ENCODE measurements at regions not wholly inside any gene's neighbourhood (a gene's known extent, or its start where the extent isn't known, plus 50 kb on each side); places are given as distances from the start of the nearest gene placed in this dataset.
"Not testable (repeated sequence)": the region's sequence is repeated elsewhere in the genome, so short reads cannot be mapped to it uniquely, and the experiment has no call there.

- Histone ChIP-seq H3K27ac (no peak overlapping the region), H3K9me3 (no peaks in the 10 kb centered on the region), H3K27me3 (replicated peaks; ENCODE audit: insufficient read depth) (no peaks in the 10 kb centered on the region), H3K4me1 (ENCODE audit: control insufficient read depth in 1 of 2, low read depth in 2 of 2) (no peaks in the 10 kb centered on the region), H3K4me3 (no peak overlapping the region), H3K36me3 (no peaks in the 10 kb centered on the region)
- no peak for TF ChIP-seq CTCF (IDR thresholded peaks at IDR 0.05)
- no peak for DNase-seq (ENCODE audit: low spot score)
- no peak for ATAC-seq (ENCODE audit: insufficient number of reproducible peaks, low FRiP score, low read depth)
These were observed 247.7 kb downstream of the ENC1 start for GRCh38 chr5:74392711-74393351.

- H3K36me3 ChIP-seq: no peaks in the 10 kb centered on the region
- no peak for DNase-seq (ENCODE audit: low spot score)
- H3K9me3 ChIP-seq: no peaks in the 10 kb centered on the region
- no peaks in the 10 kb centered on the region for H3K27me3 ChIP-seq (replicated peaks; ENCODE audit: insufficient read depth)
- H3K4me3 ChIP-seq: no peak overlapping the region
- TF ChIP-seq CTCF (IDR thresholded peaks at IDR 0.05): no peak
- H3K4me1 ChIP-seq (ENCODE audit: control insufficient read depth in 1 of 2, low read depth in 2 of 2): no peaks in the 10 kb centered on the region
- no peak overlapping the region for H3K27ac ChIP-seq
- no peak for ATAC-seq (ENCODE audit: insufficient number of reproducible peaks, low FRiP score, low read depth)
These were observed 249.1 kb downstream of the ENC1 start for GRCh38 chr5:74391410-74391809.

GRCh38 chr5:74390822-74391221, 249.7 kb downstream of the ENC1 start:
- DNase-seq (ENCODE audit: low spot score) (no peak), ATAC-seq (ENCODE audit: insufficient number of reproducible peaks, low FRiP score, low read depth) (no peak)
- H3K4me3 ChIP-seq: no peak overlapping the region
- no peaks in the 10 kb centered on the region for H3K27me3 ChIP-seq (replicated peaks; ENCODE audit: insufficient read depth)
- no peak overlapping the region for H3K27ac ChIP-seq
- TF ChIP-seq CTCF (IDR thresholded peaks at IDR 0.05): no peak
- no peaks in the 10 kb centered on the region for H3K4me1 ChIP-seq (ENCODE audit: control insufficient read depth in 1 of 2, low read depth in 2 of 2)
- H3K9me3 ChIP-seq: no peaks in the 10 kb centered on the region
- no peaks in the 10 kb centered on the region for H3K36me3 ChIP-seq

- DNase-seq (ENCODE audit: low spot score) (no peak), ATAC-seq (ENCODE audit: insufficient number of reproducible peaks, low FRiP score, low read depth) (no peak)
- no peaks in the 10 kb centered on the region for H3K27me3 ChIP-seq (replicated peaks; ENCODE audit: insufficient read depth)
- H3K4me1 ChIP-seq (ENCODE audit: control insufficient read depth in 1 of 2, low read depth in 2 of 2): no peaks in the 10 kb centered on the region
- no peak overlapping the region for H3K4me3 ChIP-seq
- TF ChIP-seq CTCF (IDR thresholded peaks at IDR 0.05): no peak
- no peak overlapping the region for H3K27ac ChIP-seq
- H3K9me3 ChIP-seq: no peaks in the 10 kb centered on the region
- no peaks in the 10 kb centered on the region for H3K36me3 ChIP-seq
These were observed 250.3 kb downstream of the ENC1 start for GRCh38 chr5:74390306-74390637.

GRCh38 chr5:74389531-74390305, 250.8 kb downstream of the ENC1 start:
- Histone ChIP-seq H3K36me3 (no peaks in the 10 kb centered on the region), H3K27me3 (replicated peaks; ENCODE audit: insufficient read depth) (no peaks in the 10 kb centered on the region), H3K4me1 (ENCODE audit: control insufficient read depth in 1 of 2, low read depth in 2 of 2) (no peaks in the 10 kb centered on the region), H3K9me3 (no peaks in the 10 kb centered on the region), H3K4me3 (no peak overlapping the region), H3K27ac (no peak overlapping the region)
- no peak for DNase-seq (ENCODE audit: low spot score)
- ATAC-seq (ENCODE audit: insufficient number of reproducible peaks, low FRiP score, low read depth): no peak
- no peak for TF ChIP-seq CTCF (IDR thresholded peaks at IDR 0.05)

- DNase-seq (ENCODE audit: low spot score); H3K4me3 ChIP-seq; H3K27me3 ChIP-seq (replicated peaks; ENCODE audit: insufficient read depth); H3K9me3 ChIP-seq; H3K36me3 ChIP-seq; ATAC-seq (ENCODE audit: insufficient number of reproducible peaks, low FRiP score, low read depth); H3K4me1 ChIP-seq (ENCODE audit: control insufficient read depth in 1 of 2, low read depth in 2 of 2); H3K27ac ChIP-seq: not testable (repeated sequence)
These were observed 252.1 kb downstream of the ENC1 start for GRCh38 chr5:74388411-74388810.

Data from thoracic aorta (tissue), 2 donors.